ENCODE measurements at regions not wholly inside any gene's neighbourhood (a gene's known extent, or its start where the extent isn't known, plus 50 kb on each side); places are given as distances from the start of the nearest gene placed in this dataset.

DNA sequence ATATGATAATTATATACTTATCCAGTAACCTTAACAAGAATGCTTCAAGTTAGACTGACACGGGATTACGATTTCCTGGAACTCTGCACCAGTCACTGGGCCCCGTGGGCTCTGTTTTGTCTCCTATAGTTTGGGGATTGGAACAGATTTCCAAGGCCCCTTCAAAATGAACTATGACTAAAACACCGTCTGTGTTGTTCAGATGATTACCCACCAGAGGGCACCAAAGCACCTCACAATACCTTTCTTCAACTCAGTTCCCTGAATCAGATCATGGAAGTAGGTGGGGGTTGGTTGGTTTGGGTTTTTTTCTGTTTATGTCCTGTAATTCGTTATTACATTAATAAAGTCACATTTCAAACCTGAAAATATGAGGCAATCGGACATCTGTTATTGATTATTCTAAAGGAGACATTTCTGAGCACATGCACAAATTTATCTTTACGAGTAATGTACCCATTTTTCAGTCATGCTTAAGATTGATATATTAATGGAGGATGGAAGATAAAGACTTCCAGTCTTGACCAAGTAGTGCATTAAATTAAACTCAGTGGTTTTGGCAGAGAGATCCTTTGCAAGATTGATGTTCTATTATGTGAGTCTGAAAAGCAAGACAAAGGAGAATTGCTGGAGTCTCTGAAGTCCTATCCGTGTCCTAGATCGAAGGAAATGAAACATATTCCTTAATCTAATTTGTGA, 112.0 kb upstream of the COL21A1 start:
- Histone ChIP-seq H3K27ac (ENCODE audit: low read depth, low read length, poor library complexity, severe bottlenecking) (no peak overlapping the region), H3K4me3 (ENCODE audit: low read depth, low read length, poor library complexity, severe bottlenecking) (no peak overlapping the region), H3K9me3 (ENCODE audit: low read depth, low read length, poor library complexity, severe bottlenecking) (no peaks in the 10 kb centered on the region), H3K4me1 (ENCODE audit: insufficient read depth, low read length, poor library complexity, severe bottlenecking) (peaks cover 12% of the 10 kb centered on the region), H3K36me3 (ENCODE audit: insufficient read depth, low read length, poor library complexity, severe bottlenecking) (no peaks in the 10 kb centered on the region), H3K27me3 (replicated peaks; ENCODE audit: insufficient read depth, low read depth, low read length, poor library complexity) (no peaks in the 10 kb centered on the region)
- TF ChIP-seq EZH2 (IDR thresholded peaks at IDR 0.05; ENCODE audit: borderline replicate concordance, low read depth, low read length, poor library complexity, severe bottlenecking), result no peak
- TF ChIP-seq, protein P1, sequence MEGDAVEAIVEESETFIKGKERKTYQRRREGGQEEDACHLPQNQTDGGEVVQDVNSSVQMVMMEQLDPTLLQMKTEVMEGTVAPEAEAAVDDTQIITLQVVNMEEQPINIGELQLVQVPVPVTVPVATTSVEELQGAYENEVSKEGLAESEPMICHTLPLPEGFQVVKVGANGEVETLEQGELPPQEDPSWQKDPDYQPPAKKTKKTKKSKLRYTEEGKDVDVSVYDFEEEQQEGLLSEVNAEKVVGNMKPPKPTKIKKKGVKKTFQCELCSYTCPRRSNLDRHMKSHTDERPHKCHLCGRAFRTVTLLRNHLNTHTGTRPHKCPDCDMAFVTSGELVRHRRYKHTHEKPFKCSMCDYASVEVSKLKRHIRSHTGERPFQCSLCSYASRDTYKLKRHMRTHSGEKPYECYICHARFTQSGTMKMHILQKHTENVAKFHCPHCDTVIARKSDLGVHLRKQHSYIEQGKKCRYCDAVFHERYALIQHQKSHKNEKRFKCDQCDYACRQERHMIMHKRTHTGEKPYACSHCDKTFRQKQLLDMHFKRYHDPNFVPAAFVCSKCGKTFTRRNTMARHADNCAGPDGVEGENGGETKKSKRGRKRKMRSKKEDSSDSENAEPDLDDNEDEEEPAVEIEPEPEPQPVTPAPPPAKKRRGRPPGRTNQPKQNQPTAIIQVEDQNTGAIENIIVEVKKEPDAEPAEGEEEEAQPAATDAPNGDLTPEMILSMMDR (conservative IDR thresholded peaks at IDR 0.05; ENCODE audit: low read depth, low read length), result peak; percentile 82
- peak; percentile 80 for DNase-seq (ENCODE audit: low spot score)
- POLR2A ChIA-PET (ENCODE audit: low non-redundant PET), result no interaction called here
- BruUV-seq (replicated peaks), result no TSS peak
- intact Hi-C loops (cut with micrococcal nuclease; ENCODE audit: unreplicated experiment), result loop anchor here (1.0 to 5.0 kb wide), 4 partner anchors 211 to 958 kb away; partner anchors contain the start of gene PRIM2
- CTCF ChIA-PET, result interaction anchor here (0.7 kb wide), 1 partner anchor 236 kb away, joined by 3 read pairs; no protein-coding TSS in a partner anchor

DNA sequence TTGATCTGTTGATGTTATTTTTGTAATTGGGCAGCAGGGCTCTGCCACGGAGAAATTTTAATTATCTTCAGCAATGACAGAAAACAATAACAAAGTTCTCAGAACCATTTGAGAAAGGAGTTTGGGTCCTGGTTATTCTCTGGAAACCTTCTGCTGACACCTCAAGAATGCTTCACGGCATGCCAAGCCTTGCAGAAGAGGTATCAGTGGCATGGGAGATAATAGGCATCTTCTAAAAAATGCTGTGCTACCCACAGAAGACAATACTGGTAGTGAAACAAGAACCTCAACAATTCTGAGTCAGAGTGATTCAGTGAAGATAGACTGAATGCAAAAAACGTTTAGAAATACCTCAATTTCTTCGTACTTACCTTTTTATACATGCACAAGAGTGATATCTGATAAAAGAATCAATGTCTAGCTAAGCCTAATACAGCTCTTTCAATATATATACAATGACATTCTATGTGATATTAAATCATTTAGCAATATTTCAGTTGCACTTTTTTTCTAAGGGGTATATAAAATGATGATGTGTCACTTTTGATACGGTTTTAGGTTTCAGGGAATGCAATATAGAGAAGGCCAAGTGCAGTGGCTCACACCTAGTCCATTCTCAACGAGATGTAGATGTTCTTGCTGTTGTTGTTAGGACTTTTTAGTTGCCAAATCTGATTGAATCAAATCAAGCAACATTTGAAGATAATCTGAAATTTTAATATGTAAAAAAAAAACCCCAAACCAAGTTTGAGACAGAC, 110.4 kb upstream of the COL21A1 start:
- no peaks in the 10 kb centered on the region for H3K36me3 ChIP-seq (ENCODE audit: insufficient read depth, low read length, poor library complexity, severe bottlenecking)
- no peaks in the 10 kb centered on the region for H3K9me3 ChIP-seq (ENCODE audit: low read depth, low read length, poor library complexity, severe bottlenecking)
- H3K4me1 ChIP-seq (ENCODE audit: insufficient read depth, low read length, poor library complexity, severe bottlenecking), result peaks cover 12% of the 10 kb centered on the region
- no peak overlapping the region for H3K4me3 ChIP-seq (ENCODE audit: low read depth, low read length, poor library complexity, severe bottlenecking)
- no peaks in the 10 kb centered on the region for H3K27me3 ChIP-seq (replicated peaks; ENCODE audit: insufficient read depth, low read depth, low read length, poor library complexity)
- DNase-seq (ENCODE audit: low spot score), result no peak
- ChIA-PET CTCF (interaction anchor here (0.8 kb wide), 1 partner anchor 235 kb away, joined by 3 read pairs; no protein-coding TSS in a partner anchor), POLR2A (ENCODE audit: low non-redundant PET) (no interaction called here)
- no peak overlapping the region for H3K27ac ChIP-seq (ENCODE audit: low read depth, low read length, poor library complexity, severe bottlenecking)
- BruUV-seq (replicated peaks), result no TSS peak
- TF ChIP-seq, protein P1 (conservative IDR thresholded peaks at IDR 0.05; ENCODE audit: low read depth, low read length), result no peak
- no peak for TF ChIP-seq EZH2 (IDR thresholded peaks at IDR 0.05; ENCODE audit: borderline replicate concordance, low read depth, low read length, poor library complexity, severe bottlenecking)
- intact Hi-C loops (cut with micrococcal nuclease; ENCODE audit: unreplicated experiment), result loop anchor here (2.0 to 5.0 kb wide), 3 partner anchors 213 to 960 kb away; partner anchors contain the start of gene PRIM2

DNA sequence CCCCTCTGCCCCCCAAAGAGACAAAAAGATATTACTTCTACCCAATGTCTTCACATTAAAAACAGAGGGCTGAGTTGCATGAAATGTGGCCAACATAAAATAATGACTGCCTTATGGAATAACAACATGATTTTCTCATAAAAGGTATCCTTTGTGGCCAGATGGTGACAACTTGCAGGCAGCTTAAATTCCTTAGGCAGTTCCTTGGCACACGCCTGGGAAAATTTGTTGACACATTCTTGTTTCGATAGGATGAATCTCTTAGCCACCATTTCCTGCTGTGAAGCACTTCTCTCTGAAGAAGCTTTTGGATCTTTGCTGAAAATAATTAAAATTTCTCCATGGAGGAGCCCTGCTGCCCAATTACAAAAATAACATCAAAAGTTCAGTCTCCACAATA, 109.0 kb upstream of the COL21A1 start:
- ChIA-PET CTCF (interaction anchor here (0.9 to 1.0 kb wide), 2 partner anchors 8 to 215 kb away, joined by 3 read pairs; no protein-coding TSS in a partner anchor), POLR2A (ENCODE audit: low non-redundant PET) (no interaction called here)
- Histone ChIP-seq H3K36me3 (ENCODE audit: insufficient read depth, low read length, poor library complexity, severe bottlenecking) (no peaks in the 10 kb centered on the region), H3K27me3 (replicated peaks; ENCODE audit: insufficient read depth, low read depth, low read length, poor library complexity) (no peaks in the 10 kb centered on the region), H3K4me1 (ENCODE audit: insufficient read depth, low read length, poor library complexity, severe bottlenecking) (peaks cover 12% of the 10 kb centered on the region), H3K9me3 (ENCODE audit: low read depth, low read length, poor library complexity, severe bottlenecking) (no peaks in the 10 kb centered on the region), H3K4me3 (ENCODE audit: low read depth, low read length, poor library complexity, severe bottlenecking) (no peak overlapping the region), H3K27ac (ENCODE audit: low read depth, low read length, poor library complexity, severe bottlenecking) (no peak overlapping the region)
- BruUV-seq (replicated peaks), result no TSS peak
- intact Hi-C loops (cut with micrococcal nuclease; ENCODE audit: unreplicated experiment), result loop anchor here (5.0 kb wide), 2 partner anchors 341 to 961 kb away; partner anchors contain the start of gene PRIM2
- TF ChIP-seq, protein P1 (conservative IDR thresholded peaks at IDR 0.05; ENCODE audit: low read depth, low read length), result no peak
- DNase-seq (ENCODE audit: low spot score), result peak; percentile 48

All from A673 (cell line).